ENCODE measurements at regions not wholly inside any gene's neighbourhood (a gene's known extent, or its start where the extent isn't known, plus 50 kb on each side); places are given as distances from the start of the nearest gene placed in this dataset.

GRCh38 chr16:86697715-86698114 is 119.4 kb downstream of the FOXL1 start:
- no peak for DNase-seq (ENCODE audit: extremely low read depth, insufficient read length)
- H3K27me3 ChIP-seq (replicated peaks; ENCODE audit: control insufficient read depth, insufficient read depth, low read length): no peaks in the 10 kb centered on the region
- TF ChIP-seq CTCF (IDR thresholded peaks at IDR 0.05; ENCODE audit: insufficient read depth, low read length, poor library complexity, severe bottlenecking): no peak
- no peaks in the 10 kb centered on the region for H3K36me3 ChIP-seq (ENCODE audit: control insufficient read depth, insufficient read depth, low read length)
- H3K4me3 ChIP-seq (replicated peaks; ENCODE audit: low read depth, low read length): no peak overlapping the region

- DNase-seq (ENCODE audit: extremely low read depth, insufficient read length): no peak
- H3K27me3 ChIP-seq (replicated peaks; ENCODE audit: control insufficient read depth, insufficient read depth, low read length): no peaks in the 10 kb centered on the region
- no peaks in the 10 kb centered on the region for H3K36me3 ChIP-seq (ENCODE audit: control insufficient read depth, insufficient read depth, low read length)
- no peak for TF ChIP-seq CTCF (IDR thresholded peaks at IDR 0.05; ENCODE audit: insufficient read depth, low read length, poor library complexity, severe bottlenecking)
- H3K4me3 ChIP-seq (replicated peaks; ENCODE audit: low read depth, low read length): no peak overlapping the region
Observed at GRCh38 chr16:86700046-86700945, 121.9 kb downstream of the FOXL1 start.

DNA sequence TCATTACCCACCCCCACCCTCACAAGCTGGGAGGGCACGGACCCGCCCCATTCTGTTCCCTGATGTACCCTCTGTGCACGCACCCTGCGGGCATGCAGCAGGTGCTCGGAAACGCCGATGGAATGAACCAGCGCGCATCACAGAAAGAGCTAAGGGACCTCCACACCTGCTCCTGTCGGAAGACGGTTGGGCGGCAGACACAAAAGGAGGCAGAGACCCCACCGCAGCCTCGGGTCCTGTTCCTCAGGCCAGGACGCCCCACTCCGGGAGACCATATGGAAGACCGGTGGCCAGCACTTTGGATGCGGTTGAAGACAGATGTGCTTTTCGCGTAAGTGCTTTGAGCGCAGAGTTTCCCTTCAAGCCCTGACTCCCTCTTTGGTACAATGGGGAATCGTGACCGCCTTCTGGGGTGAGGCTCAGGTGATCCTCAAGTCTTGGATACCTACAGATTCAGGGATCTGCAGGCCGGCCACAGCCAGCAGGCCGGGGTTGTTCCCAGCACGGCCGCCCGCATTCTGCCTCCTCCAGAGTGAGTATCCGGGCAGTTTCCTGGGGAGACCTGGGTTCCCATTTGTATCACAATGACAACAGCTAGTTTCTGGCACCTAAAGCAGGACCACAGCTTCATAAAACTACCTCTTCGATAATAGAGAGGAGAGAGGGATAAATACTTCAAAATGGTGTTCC is 123.1 kb downstream of the FOXL1 start:
- DNase-seq (ENCODE audit: extremely low read depth, insufficient read length): no peak
- Histone ChIP-seq H3K36me3 (ENCODE audit: control insufficient read depth, insufficient read depth, low read length) (no peaks in the 10 kb centered on the region), H3K27me3 (replicated peaks; ENCODE audit: control insufficient read depth, insufficient read depth, low read length) (no peaks in the 10 kb centered on the region), H3K4me3 (replicated peaks; ENCODE audit: low read depth, low read length) (no peak overlapping the region)
- no peak for TF ChIP-seq CTCF (IDR thresholded peaks at IDR 0.05; ENCODE audit: insufficient read depth, low read length, poor library complexity, severe bottlenecking)

DNA sequence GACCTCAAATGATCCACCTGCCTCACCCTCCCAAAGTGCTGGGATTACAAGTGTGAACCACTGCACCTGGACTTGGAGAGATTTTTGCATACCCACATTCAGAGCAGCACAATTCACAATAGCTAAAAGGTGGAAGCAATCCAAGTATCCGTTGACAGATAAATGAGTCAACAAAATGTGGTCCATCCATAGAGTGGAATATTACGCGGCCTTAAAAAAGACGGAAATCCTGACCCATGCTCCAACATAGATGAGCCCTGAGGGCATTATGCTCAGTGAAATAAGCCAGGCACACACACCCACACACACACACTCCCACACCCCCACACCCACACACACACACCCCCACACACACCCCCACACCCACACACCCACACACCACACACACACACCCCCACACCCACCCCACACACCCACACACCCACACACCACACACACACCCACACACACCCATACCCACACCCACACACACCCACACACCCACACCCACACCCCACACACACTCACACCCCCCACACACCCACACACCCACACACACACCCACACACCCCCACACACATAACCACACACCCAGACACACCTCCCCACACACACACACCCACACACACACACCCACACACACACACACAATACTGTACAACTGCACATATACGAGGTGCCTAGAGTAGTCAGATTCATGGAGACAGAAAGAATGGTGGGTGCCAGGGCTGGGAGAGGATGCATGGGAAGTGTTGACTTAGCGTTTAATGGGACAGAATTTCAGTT is 124.7 kb downstream of the FOXL1 start:
- H3K4me3 ChIP-seq (replicated peaks; ENCODE audit: low read depth, low read length): no peak overlapping the region
- no peaks in the 10 kb centered on the region for H3K27me3 ChIP-seq (replicated peaks; ENCODE audit: control insufficient read depth, insufficient read depth, low read length)
- DNase-seq (ENCODE audit: extremely low read depth, insufficient read length): no peak
- no peak for TF ChIP-seq CTCF (IDR thresholded peaks at IDR 0.05; ENCODE audit: insufficient read depth, low read length, poor library complexity, severe bottlenecking)
- H3K36me3 ChIP-seq (ENCODE audit: control insufficient read depth, insufficient read depth, low read length): no peaks in the 10 kb centered on the region

- H3K36me3 ChIP-seq (ENCODE audit: control insufficient read depth, insufficient read depth, low read length): no peaks in the 10 kb centered on the region
- H3K4me3 ChIP-seq (replicated peaks; ENCODE audit: low read depth, low read length): no peak overlapping the region
- TF ChIP-seq CTCF (IDR thresholded peaks at IDR 0.05; ENCODE audit: insufficient read depth, low read length, poor library complexity, severe bottlenecking): no peak
- no peaks in the 10 kb centered on the region for H3K27me3 ChIP-seq (replicated peaks; ENCODE audit: control insufficient read depth, insufficient read depth, low read length)
- DNase-seq (ENCODE audit: extremely low read depth, insufficient read length): no peak
Observed at GRCh38 chr16:86704516-86704915, 126.2 kb downstream of the FOXL1 start.

All from GM06990 (cell line).